NAMALWA (cell line): ENCODE measurements at regions not wholly inside any gene's neighbourhood (a gene's known extent, or its start where the extent isn't known, plus 50 kb on each side); places are given as distances from the start of the nearest gene placed in this dataset.
"Not testable (repeated sequence)": the region's sequence is repeated elsewhere in the genome, so short reads cannot be mapped to it uniquely, and the experiment has no call there.

Source experiments
- DNase-seq: peaks from one replicate; pipeline ENCODE4 v3.0.0-alpha.2; 2015; ENCODE audit warnings: low spot score

DNA sequence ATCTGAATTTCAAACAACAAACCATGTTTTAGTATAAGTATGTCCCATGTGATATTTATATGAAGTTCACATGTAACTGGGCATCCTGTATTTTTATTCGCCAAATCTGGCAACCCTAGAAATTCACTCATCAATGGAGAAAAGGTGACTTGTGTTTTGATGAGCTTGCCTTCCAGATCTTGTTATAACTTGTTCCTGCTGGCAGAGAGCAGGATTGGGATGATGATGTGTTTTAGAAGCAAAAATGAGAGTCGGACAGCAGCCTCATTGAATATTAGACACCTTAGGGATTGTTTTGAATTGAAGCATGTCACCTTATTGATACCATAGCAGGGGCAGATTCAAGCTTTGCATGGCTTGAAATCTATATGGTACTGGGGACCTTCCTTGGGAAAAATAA lies 85.4 kb upstream of the MED13 start:
- no peak for DNase-seq

GRCh38 chr17:62149961-62150360 lies 84.9 kb upstream of the MED13 start:
- DNase-seq = no peak

DNA sequence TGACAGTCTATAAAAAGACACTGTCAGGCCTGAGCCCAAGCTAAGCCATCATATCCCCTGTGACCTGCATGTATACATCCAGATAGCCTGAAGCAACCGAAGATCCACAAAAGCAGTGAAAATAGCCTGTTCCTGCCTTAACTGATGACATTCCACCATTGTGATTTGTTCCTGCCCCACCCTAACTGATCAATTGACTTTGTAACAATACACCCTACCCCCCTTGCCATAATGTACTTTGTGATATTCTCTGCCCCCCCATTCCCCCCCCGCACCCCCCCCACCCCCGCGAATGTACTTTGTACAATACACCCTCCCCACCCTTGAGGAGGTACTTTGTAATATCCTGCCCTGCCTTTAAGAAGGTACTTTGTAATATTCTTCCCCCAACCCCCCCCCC lies 82.2 kb upstream of the MED13 start:
- DNase-seq = no peak

GRCh38 chr17:62140836-62141235 lies 75.8 kb upstream of the MED13 start:
- DNase-seq = no peak

- DNase-seq = no peak
These were observed 75.3 kb upstream of the MED13 start for GRCh38 chr17:62140376-62140775.

DNA sequence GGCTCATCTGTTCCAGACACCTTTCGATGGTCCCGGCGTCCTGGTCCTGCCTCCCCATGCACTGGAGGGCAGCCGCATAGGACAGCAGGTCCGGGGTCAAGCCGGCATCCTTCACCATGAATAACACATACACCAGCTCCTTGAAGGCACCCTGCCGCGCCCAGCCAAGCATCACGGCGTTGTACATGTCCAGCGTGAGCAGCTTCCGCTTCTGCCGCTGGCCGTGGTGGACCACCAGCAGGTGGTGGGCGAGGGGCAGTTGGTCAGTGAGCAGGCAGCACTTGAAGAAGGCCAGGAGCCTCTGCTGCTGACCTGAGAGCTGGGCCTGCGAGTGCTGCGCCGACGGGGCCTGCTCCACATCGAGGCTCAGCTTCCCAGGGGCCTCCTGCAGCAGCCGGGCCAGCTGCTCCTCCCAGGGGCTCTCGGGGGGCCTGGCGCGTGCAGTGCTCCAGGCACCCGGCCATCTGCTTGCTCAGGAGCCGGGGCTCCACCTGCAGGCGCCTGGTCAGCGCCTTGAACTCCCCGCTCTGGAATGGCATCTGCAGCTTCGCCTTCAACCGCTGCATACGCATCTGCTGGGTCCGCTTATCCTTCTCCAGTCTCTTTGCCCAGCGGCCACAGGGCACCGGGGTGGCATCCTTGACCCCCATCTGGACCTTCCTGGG lies 74.7 kb upstream of the MED13 start:
- DNase-seq = not testable (repeated sequence)

- DNase-seq = no peak
These were observed 74.1 kb upstream of the MED13 start for GRCh38 chr17:62139141-62139540.

DNA sequence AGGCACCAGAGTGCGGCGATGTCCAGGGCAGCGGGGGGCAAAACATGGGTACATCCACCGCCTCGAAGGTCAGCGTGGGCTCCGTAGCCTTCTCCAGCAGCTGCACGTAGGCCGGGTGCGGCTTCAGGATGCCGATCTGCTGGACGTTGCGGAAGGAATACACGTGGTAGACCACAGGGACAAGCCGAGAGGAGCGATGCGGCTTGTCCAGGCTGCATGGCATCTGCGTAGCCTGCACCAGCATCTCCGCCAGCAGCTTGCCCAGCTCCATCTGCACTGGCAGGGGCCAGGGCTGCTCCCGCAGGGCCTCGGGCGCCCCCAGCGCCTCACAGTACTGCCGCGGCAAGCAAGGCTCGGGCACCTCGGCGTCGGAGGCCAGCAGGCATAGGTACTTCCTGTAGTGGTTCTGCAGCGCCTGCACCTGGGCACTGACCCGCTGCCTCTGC lies 73.6 kb upstream of the MED13 start:
- DNase-seq = not testable (repeated sequence)

DNA sequence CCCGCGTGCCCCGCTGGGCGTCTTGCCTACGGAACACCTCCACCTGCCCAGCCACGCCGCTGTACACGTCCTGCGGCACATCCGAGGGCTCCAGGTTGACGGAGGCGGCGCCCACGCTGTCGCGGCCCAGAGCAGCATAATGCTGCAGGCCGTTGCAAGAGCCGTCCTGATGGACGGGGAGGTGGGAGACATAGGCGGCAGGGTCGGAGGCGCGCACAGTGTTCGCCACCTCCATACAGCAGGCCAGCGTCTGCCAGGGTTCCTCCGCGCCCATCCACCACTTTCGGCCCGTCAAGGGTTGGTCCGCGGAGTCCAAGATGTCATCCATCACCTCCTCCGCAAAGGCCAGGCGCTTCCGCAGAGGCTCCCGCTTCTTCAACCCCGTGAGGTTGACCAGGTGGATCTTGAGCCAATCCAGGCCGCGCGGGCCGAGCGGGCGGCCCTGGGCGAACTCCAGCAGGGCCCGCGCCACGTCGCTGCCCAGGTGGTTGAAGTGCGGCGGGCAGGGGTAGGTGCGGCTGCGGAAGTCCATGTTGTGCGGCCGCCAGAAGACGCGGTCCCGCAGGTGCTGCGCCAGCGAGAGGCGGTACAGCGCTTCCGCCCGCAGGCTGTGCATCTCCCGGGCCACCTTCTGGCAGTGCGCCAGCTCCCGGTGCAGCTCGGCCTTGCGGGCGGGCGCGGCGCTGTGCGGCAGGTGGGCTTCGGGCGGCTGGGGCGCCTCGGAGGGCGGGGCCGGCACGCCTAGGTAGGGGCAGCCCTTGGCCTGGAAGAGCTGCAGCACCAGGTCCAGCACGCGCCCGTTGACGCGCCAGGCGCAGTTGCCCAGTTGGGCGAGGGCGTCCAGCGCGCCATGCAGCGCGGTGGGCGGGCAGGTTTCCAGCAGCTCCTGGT lies 72.9 kb upstream of the MED13 start:
- not testable (repeated sequence) for DNase-seq

DNA sequence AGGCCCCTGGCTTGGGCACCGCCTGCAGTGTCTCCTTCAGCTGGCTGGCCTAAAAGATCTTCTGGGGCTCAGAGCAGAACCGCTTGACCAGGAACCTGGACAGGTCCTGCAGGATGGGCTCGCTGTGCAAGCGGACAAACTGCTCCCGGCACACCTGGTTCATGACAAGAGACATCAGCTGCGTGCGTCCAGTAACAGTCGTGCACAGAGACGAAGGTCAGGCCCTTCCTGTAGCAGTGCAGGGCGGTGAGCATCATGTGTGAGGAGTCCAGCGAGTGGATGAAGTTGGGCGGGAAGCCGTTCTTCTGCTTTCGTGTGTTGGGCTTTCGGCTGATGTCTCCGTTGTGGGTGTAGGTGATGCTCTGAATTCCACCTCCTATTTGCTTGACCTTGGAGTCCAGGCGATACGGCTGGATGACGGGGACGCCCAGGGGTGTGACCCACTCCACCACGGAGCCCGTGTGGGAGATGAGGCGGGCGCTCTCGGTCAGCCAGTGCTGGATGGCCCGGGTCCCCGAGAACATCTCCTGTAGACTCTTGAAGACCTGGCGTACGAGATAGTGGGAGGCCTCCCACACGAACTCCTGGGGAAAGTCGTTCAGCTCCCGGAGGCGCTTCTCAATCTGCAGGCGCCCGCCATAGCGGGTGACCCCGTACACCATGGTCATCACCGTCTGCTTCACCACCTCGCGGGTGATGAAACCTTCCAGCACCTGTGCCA lies 72.1 kb upstream of the MED13 start:
- not testable (repeated sequence) for DNase-seq

DNA sequence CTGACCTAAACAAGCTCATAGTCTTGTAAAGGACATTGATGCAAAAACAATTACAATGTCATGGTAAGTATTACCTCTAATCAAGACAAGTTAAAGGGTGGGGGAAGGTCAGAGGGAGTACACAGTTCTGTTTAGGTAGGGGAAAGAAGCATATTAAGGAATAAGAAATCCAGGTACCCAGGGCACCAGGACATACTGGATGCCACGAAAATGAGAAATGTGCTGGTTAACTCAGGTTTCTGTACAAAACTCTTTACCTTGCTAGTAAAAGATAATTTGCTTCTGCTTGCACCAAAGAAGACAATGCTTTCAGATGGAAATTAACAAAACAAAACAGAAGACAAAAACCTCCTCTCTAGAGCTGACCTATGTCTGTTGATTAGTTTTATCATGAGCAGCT lies 70.7 kb upstream of the MED13 start:
- no peak for DNase-seq

DNA sequence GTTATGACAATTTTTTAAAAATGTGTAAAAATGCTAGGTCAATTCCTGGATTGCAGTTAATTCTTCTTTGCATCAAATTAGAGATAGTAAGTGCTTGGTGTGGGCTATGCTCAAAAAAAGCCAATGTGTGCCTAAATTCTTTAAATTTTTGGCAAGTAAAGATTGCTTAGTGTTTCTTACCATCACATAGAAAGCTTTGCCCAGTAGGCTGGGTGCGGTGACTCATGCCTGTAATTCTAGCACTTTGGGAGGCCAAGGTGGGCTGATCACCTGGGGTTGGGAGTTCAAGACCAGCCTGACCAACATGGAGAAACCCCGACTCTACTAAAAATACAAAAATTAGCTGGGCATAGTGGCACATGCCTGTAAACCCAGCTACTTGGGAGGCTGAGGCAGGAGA lies 70.0 kb upstream of the MED13 start:
- DNase-seq = not testable (repeated sequence)

DNA sequence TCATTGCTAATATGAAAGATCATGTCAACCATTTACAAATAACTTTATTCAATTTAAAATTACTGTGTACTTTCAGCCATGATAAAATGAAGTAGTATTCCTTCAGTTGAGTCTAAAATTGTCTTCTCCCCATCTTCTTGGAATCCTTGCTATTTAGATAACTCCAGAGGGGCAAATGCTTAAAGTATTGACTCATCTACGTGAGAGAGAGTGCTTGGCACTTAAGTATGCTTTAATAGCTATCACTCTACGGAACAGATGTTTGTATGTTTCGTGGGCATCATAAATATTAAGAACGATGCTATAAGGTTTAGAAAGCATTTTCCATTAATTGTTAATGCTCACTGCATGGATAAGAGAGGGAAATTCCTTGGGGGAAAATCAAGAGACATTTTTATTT lies 69.3 kb upstream of the MED13 start:
- no peak for DNase-seq

DNA sequence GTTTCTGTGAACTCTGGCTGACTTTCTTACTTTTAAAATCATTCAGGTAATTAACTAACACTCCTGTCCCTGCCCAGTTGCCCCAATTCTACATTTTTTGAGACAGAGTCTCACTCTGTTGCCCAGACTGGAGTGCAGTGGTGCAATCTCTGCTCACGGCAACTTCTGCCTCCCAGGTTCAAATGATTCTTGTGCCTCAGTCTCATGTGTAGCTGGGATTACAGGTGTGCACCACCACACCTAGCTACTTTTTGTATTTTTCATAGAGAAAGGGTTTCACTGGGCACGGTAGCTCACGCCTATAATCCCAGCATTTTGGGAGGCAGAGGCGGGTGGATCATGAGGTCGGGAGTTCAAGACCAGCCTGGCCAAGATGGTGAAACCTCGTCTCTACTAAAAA lies 66.2 kb upstream of the MED13 start:
- DNase-seq = not testable (repeated sequence)

DNA sequence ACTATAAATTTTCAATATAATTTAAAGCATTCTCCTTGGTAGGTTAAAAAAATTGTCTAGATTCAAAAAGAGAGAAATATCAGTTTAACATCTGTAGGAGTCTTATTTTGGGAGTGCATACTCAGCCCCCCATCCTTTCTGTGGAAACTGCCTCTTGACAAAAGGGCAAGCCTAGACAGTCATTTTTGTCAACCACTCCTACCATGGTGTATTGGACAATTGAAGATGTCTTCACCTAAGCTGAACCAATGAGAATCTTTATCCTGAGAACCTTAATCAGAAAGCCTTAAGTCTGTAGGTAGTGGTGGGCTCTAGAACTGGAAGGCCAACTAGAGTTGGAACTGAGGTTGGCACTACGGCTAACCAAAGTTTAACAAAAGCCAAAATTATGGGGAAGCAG lies 65.7 kb upstream of the MED13 start:
- DNase-seq = no peak

DNA sequence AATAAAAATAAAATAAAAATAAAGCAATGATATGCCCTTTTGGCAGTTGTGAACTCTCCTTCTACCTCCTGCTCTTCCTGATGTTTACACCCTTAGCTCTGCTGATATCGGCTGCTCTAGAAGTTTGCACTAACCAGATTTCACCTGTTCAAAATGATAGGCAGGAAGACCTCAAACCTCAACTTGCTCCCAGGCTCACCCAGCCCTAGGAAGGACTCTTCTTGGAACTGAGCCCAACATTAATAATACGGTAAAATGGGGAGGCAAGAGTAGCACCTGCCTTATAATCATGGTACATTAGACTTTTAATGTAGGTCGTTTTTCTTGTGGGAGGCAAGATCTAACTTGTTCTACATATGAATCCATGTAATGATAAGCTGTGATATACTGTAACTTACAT lies 61.2 kb upstream of the MED13 start:
- DNase-seq = no peak

DNA sequence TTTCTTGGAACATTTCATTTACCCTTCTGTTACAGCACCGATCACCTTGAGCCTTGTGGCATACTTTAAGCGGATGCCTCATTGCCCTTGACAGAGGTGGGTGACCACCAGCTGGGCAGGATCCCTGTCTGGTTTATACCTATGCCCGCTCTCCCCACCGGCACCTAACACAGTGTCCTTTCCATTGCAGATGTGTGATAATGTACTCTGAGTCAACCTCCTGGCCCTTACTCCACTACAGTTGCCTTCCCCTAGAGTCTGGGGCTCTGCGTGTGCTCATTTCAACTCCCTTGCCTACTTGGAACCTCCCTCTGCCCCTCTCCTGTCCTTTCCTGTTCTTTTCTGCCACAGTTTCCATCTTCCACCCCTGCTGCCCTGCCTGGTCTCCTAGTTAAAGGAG lies 60.2 kb upstream of the MED13 start:
- DNase-seq = no peak

DNA sequence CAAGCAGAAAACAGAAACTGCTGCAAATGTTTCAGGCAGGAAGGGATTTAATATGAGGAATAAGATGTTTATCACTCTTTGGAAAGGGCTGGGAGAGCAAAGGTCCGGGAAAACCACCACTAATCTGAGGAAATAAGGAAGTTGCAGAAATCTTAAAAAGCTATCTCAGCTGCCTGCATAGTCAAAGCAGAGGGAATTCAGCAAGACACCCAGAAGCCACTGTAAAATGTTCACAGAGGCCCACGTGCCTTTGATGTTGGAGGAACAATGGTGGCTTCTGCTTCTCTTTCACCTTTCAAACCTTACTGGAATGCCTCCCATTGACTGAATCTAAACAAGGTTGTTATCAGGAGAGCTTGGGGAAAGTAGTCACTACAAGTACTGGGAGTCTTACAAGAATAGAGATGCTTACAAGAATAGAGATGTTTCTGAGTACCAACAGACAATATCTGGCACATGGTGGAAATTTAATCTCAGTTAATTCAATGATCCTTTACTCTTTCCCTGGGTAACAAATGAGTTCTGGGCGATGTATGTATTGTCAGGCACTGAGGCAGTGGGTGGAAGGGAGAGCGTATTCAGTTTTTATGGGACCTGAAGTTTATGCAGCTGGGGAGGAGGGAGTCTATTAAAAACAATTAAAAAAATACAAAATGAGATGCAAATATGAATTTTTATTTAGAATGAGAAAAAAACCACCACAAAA lies 56.1 kb upstream of the MED13 start:
- DNase-seq = no peak

DNA sequence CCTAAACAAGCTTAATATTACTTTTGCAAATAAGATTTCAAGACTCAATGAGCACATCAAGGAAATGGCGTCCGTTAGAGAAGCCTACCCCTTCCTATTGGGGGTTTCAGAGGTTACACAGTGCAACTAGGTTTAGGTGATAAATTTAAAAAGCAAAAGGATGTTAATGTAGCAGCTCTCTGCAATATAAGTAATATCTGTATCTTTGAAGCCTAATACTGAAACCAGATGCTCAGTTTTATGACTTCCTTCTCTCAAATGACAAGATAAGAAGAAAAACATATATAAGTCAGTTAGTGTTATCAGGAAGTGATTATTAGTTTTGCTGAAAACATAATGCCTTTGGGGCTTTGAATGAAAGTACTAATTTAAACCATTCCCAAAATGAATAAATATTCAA lies 54.3 kb upstream of the MED13 start:
- DNase-seq = no peak
